ENCODE measurements at regions not wholly inside any gene's neighbourhood (a gene's known extent, or its start where the extent isn't known, plus 50 kb on each side); places are given as distances from the start of the nearest gene placed in this dataset.

- TF ChIP-seq, protein P1, sequence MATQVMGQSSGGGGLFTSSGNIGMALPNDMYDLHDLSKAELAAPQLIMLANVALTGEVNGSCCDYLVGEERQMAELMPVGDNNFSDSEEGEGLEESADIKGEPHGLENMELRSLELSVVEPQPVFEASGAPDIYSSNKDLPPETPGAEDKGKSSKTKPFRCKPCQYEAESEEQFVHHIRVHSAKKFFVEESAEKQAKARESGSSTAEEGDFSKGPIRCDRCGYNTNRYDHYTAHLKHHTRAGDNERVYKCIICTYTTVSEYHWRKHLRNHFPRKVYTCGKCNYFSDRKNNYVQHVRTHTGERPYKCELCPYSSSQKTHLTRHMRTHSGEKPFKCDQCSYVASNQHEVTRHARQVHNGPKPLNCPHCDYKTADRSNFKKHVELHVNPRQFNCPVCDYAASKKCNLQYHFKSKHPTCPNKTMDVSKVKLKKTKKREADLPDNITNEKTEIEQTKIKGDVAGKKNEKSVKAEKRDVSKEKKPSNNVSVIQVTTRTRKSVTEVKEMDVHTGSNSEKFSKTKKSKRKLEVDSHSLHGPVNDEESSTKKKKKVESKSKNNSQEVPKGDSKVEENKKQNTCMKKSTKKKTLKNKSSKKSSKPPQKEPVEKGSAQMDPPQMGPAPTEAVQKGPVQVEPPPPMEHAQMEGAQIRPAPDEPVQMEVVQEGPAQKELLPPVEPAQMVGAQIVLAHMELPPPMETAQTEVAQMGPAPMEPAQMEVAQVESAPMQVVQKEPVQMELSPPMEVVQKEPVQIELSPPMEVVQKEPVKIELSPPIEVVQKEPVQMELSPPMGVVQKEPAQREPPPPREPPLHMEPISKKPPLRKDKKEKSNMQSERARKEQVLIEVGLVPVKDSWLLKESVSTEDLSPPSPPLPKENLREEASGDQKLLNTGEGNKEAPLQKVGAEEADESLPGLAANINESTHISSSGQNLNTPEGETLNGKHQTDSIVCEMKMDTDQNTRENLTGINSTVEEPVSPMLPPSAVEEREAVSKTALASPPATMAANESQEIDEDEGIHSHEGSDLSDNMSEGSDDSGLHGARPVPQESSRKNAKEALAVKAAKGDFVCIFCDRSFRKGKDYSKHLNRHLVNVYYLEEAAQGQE (IDR thresholded peaks at IDR 0.05; ENCODE audit: unreplicated experiment) = no peak
- TF ChIP-seq EZH2 (IDR thresholded peaks at IDR 0.05; ENCODE audit: low read depth, unreplicated experiment) = no peak
- TF ChIP-seq, protein P2, sequence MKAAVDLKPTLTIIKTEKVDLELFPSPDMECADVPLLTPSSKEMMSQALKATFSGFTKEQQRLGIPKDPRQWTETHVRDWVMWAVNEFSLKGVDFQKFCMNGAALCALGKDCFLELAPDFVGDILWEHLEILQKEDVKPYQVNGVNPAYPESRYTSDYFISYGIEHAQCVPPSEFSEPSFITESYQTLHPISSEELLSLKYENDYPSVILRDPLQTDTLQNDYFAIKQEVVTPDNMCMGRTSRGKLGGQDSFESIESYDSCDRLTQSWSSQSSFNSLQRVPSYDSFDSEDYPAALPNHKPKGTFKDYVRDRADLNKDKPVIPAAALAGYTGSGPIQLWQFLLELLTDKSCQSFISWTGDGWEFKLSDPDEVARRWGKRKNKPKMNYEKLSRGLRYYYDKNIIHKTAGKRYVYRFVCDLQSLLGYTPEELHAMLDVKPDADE (IDR thresholded peaks at IDR 0.05) = no peak
- no peak for TF ChIP-seq ZNF331 (CRISPR knock-in tag; IDR thresholded peaks at IDR 0.05; ENCODE audit: low read depth)
Measured at GRCh38 chr3:181572432-181572831, 139.3 kb upstream of the SOX2 start (continued).

- H3K9me2 ChIP-seq (ENCODE audit: insufficient read depth) = no peaks in the 10 kb centered on the region
- H3K4me2 ChIP-seq = no peak overlapping the region
- no peaks in the 10 kb centered on the region for H3K79me2 ChIP-seq (replicated peaks; ENCODE audit: insufficient read depth)
- H3K4me3 ChIP-seq = no peak overlapping the region
- H3K27me3 ChIP-seq (ENCODE audit: insufficient read depth) = no peaks in the 10 kb centered on the region
- H3K4me3 Mint-ChIP-seq = no peak overlapping the region
- H3K9me3 Mint-ChIP-seq = no peaks in the 10 kb centered on the region
- no peaks in the 10 kb centered on the region for H3F3A ChIP-seq (replicated peaks; ENCODE audit: low read depth)
- ATAC-seq (no peak), DNase-seq (ENCODE audit: low spot score) (no peak)
- TF ChIP-seq ZNF331 (CRISPR knock-in tag; IDR thresholded peaks at IDR 0.05; ENCODE audit: low read depth) (no peak), POLR2AphosphoS5 (IDR thresholded peaks at IDR 0.05; ENCODE audit: low read depth) (no peak), STAT1 (IDR thresholded peaks at IDR 0.05; ENCODE audit: unreplicated experiment) (no peak)
- no peak overlapping the region for H2AFZ ChIP-seq
- no peak overlapping the region for H3K27ac Mint-ChIP-seq
- H3K36me3 Mint-ChIP-seq (ENCODE audit: low read depth) = no peaks in the 10 kb centered on the region
- no peaks in the 10 kb centered on the region for H4K20me1 ChIP-seq (replicated peaks; ENCODE audit: insufficient read depth)
- no peaks in the 10 kb centered on the region for H3K4me1 ChIP-seq (ENCODE audit: insufficient read depth)
- no peaks in the 10 kb centered on the region for H3K36me3 ChIP-seq (ENCODE audit: insufficient read depth)
- no peaks in the 10 kb centered on the region for H3K27me3 Mint-ChIP-seq (ENCODE audit: insufficient read depth, low read depth, poor library complexity)
- no peaks in the 10 kb centered on the region; the same call in 2 of the 3 replicates for H3K4me1 Mint-ChIP-seq
- H3K27ac ChIP-seq (ENCODE audit: low read depth) = no peak overlapping the region
Measured at GRCh38 chr3:181570472-181570871, 141.3 kb upstream of the SOX2 start.

- no peaks in the 10 kb centered on the region for H3K9me2 ChIP-seq (ENCODE audit: insufficient read depth)
- Mint-ChIP-seq H3K27me3 (ENCODE audit: insufficient read depth, low read depth, poor library complexity) (no peaks in the 10 kb centered on the region), H3K4me1 (no peaks in the 10 kb centered on the region; the same call in 2 of the 3 replicates), H3K9me3 (no peaks in the 10 kb centered on the region), H3K27ac (no peak overlapping the region), H3K36me3 (ENCODE audit: low read depth) (no peaks in the 10 kb centered on the region), H3K4me3 (no peak overlapping the region)
- H3K27ac ChIP-seq (ENCODE audit: low read depth) = no peak overlapping the region
- no peak for DNase-seq (ENCODE audit: low spot score)
- no peaks in the 10 kb centered on the region for H3F3A ChIP-seq (replicated peaks; ENCODE audit: low read depth)
- no peak overlapping the region for H3K4me2 ChIP-seq
- H2AFZ ChIP-seq = no peak overlapping the region
- no peaks in the 10 kb centered on the region for H3K27me3 ChIP-seq (ENCODE audit: insufficient read depth)
- no peak for ATAC-seq
- no peaks in the 10 kb centered on the region for H3K79me2 ChIP-seq (replicated peaks; ENCODE audit: insufficient read depth)
- H3K4me1 ChIP-seq (ENCODE audit: insufficient read depth) = no peaks in the 10 kb centered on the region
- no peak overlapping the region for H3K4me3 ChIP-seq
- H4K20me1 ChIP-seq (replicated peaks; ENCODE audit: insufficient read depth) = no peaks in the 10 kb centered on the region
- no peaks in the 10 kb centered on the region for H3K36me3 ChIP-seq (ENCODE audit: insufficient read depth)
- TF ChIP-seq STAT1 (IDR thresholded peaks at IDR 0.05; ENCODE audit: unreplicated experiment) (no peak), EZH2 (IDR thresholded peaks at IDR 0.05; ENCODE audit: low read depth, unreplicated experiment) (no peak), ZNF114 (CRISPR knock-in tag; IDR thresholded peaks at IDR 0.05) (no peak), JUNB (IDR thresholded peaks at IDR 0.05; ENCODE audit: unreplicated experiment) (no peak)
- TF ChIP-seq, protein P3, sequence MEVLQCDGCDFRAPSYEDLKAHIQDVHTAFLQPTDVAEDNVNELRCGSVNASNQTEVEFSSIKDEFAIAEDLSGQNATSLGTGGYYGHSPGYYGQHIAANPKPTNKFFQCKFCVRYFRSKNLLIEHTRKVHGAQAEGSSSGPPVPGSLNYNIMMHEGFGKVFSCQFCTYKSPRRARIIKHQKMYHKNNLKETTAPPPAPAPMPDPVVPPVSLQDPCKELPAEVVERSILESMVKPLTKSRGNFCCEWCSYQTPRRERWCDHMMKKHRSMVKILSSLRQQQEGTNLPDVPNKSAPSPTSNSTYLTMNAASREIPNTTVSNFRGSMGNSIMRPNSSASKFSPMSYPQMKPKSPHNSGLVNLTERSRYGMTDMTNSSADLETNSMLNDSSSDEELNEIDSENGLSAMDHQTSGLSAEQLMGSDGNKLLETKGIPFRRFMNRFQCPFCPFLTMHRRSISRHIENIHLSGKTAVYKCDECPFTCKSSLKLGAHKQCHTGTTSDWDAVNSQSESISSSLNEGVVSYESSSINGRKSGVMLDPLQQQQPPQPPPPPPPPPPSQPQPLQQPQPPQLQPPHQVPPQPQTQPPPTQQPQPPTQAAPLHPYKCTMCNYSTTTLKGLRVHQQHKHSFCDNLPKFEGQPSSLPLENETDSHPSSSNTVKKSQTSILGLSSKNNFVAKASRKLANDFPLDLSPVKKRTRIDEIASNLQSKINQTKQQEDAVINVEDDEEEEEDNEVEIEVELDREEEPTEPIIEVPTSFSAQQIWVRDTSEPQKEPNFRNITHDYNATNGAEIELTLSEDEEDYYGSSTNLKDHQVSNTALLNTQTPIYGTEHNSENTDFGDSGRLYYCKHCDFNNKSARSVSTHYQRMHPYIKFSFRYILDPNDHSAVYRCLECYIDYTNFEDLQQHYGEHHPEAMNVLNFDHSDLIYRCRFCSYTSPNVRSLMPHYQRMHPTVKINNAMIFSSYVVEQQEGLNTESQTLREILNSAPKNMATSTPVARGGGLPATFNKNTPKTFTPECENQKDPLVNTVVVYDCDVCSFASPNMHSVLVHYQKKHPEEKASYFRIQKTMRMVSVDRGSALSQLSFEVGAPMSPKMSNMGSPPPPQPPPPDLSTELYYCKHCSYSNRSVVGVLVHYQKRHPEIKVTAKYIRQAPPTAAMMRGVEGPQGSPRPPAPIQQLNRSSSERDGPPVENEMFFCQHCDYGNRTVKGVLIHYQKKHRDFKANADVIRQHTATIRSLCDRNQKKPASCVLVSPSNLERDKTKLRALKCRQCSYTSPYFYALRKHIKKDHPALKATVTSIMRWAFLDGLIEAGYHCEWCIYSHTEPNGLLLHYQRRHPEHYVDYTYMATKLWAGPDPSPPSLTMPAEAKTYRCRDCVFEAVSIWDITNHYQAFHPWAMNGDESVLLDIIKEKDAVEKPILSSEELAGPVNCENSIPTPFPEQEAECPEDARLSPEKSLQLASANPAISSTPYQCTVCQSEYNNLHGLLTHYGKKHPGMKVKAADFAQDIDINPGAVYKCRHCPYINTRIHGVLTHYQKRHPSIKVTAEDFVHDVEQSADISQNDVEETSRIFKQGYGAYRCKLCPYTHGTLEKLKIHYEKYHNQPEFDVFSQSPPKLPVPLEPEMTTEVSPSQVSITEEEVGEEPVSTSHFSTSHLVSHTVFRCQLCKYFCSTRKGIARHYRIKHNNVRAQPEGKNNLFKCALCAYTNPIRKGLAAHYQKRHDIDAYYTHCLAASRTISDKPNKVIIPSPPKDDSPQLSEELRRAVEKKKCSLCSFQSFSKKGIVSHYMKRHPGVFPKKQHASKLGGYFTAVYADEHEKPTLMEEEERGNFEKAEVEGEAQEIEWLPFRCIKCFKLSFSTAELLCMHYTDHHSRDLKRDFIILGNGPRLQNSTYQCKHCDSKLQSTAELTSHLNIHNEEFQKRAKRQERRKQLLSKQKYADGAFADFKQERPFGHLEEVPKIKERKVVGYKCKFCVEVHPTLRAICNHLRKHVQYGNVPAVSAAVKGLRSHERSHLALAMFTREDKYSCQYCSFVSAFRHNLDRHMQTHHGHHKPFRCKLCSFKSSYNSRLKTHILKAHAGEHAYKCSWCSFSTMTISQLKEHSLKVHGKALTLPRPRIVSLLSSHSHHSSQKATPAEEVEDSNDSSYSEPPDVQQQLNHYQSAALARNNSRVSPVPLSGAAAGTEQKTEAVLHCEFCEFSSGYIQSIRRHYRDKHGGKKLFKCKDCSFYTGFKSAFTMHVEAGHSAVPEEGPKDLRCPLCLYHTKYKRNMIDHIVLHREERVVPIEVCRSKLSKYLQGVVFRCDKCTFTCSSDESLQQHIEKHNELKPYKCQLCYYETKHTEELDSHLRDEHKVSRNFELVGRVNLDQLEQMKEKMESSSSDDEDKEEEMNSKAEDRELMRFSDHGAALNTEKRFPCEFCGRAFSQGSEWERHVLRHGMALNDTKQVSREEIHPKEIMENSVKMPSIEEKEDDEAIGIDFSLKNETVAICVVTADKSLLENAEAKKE (CRISPR knock-in tag; IDR thresholded peaks at IDR 0.05) = no peak
Measured at GRCh38 chr3:181569356-181569940, 142.3 kb upstream of the SOX2 start.

Measured in GM23338 (cell line).